BE2C (cell line): ENCODE measurements at regions not wholly inside any gene's neighbourhood (a gene's known extent, or its start where the extent isn't known, plus 50 kb on each side); places are given as distances from the start of the nearest gene placed in this dataset.

Experiments
- DNase-seq: peaks from one replicate; pipeline ENCODE4 v3.0.0-alpha.2; 2020
- H3K27me3 ChIP-seq: fragments of 250-450 bp; sonication (Bioruptor Pico); 2 replicates; pipeline ENCODE4 v1.5.1; 2020; ENCODE audit warnings: mild to moderate bottlenecking
- H3K36me3 ChIP-seq: fragments of 250-450 bp; sonication (Bioruptor Pico); 2 replicates; pipeline ENCODE4 v1.5.1; 2020; ENCODE audit warnings: mild to moderate bottlenecking
- H3K4me1 ChIP-seq: fragments of 250-450 bp; sonication (Bioruptor Pico); 2 replicates; pipeline ENCODE4 v1.5.1; 2020
- H3K4me3 ChIP-seq: 2 replicates; pipeline ENCODE4 v1.5.1; 2011; ENCODE audit warnings: low read depth, low read length
- H3K9me3 ChIP-seq: fragments of 250-450 bp; sonication (Bioruptor Pico); 2 replicates; pipeline ENCODE4 v1.5.1; 2020
- TF ChIP-seq, protein P1 (sequence below): IDR thresholded peaks from 2 replicates; pipeline ENCODE4 v1.5.1; 2012; ENCODE audit warnings: mild to moderate bottlenecking, low read depth, low read length

DNA sequence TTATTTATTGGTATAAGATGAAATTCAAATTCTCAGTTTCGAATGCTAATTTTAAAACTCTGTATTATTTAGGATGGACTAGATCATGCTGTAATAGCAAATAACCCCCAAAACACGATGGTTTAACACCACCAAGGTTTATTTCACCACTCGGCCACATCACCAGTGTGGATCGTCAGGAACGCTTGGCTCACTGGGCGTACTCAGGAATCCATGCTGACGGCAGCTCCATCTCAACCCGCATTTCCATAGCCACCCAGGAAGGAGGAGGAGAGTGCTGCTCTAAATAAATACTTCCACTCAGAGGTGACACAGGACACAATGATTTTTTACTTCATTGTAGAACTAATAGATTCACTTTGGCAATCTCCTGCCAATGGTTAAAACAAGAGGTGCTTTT, 347.4 kb downstream of the SH3GL2 start:
- Histone ChIP-seq H3K36me3 (no peaks in the 10 kb centered on the region), H3K4me3 (no peak overlapping the region), H3K9me3 (no peaks in the 10 kb centered on the region), H3K27me3 (no peaks in the 10 kb centered on the region), H3K4me1 (no peaks in the 10 kb centered on the region)
- TF ChIP-seq, protein P1, sequence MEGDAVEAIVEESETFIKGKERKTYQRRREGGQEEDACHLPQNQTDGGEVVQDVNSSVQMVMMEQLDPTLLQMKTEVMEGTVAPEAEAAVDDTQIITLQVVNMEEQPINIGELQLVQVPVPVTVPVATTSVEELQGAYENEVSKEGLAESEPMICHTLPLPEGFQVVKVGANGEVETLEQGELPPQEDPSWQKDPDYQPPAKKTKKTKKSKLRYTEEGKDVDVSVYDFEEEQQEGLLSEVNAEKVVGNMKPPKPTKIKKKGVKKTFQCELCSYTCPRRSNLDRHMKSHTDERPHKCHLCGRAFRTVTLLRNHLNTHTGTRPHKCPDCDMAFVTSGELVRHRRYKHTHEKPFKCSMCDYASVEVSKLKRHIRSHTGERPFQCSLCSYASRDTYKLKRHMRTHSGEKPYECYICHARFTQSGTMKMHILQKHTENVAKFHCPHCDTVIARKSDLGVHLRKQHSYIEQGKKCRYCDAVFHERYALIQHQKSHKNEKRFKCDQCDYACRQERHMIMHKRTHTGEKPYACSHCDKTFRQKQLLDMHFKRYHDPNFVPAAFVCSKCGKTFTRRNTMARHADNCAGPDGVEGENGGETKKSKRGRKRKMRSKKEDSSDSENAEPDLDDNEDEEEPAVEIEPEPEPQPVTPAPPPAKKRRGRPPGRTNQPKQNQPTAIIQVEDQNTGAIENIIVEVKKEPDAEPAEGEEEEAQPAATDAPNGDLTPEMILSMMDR: no peak
- DNase-seq: no peak

DNA sequence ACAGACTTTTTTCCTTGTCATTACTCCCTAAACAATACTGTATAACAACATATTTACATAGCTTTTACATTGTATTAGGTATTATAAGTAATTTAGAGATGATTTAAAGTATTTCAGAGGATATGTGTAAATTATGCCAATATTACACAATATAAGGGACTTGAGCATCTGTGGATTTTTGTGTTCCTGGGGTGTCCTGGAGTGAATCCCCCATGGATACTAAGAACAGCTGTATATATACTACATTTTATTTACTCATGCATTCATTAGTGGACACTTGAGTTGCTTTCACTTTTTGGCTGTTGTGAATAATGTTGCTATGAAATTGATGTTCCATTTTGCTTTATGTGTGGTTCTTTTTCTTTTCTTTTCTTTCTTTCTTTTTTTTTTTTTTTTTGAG, 348.8 kb downstream of the SH3GL2 start:
- Histone ChIP-seq H3K27me3 (no peaks in the 10 kb centered on the region; the same call in 1 of the 2 replicates), H3K4me3 (no peak overlapping the region), H3K36me3 (no peaks in the 10 kb centered on the region), H3K9me3 (no peaks in the 10 kb centered on the region), H3K4me1 (no peaks in the 10 kb centered on the region)
- TF ChIP-seq, protein P1: no peak
- no peak for DNase-seq

DNA sequence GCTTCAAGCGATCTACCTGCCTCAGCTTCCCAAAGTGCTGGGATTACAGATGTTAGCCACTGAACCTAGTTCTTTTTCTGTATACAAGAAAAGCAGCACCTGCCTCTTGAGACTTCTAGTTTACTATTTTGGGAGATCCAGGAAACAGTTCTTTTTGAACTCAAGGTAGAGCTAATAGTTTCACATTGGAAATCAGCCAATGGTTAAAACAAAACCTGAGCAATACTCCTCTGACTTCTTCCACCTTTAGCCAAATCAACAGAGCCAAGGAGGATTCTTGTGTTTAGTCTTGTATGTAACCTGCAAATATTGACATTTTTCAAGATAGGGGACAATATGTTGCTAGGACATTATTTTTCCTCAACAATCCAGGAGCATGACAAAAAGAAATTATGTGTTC, 349.4 kb downstream of the SH3GL2 start:
- DNase-seq: no peak
- H3K36me3 ChIP-seq: no peaks in the 10 kb centered on the region
- no peak overlapping the region for H3K4me3 ChIP-seq
- H3K4me1 ChIP-seq: no peaks in the 10 kb centered on the region
- TF ChIP-seq, protein P1: no peak
- no peaks in the 10 kb centered on the region; the same call in 1 of the 2 replicates for H3K27me3 ChIP-seq
- H3K9me3 ChIP-seq: no peaks in the 10 kb centered on the region

DNA sequence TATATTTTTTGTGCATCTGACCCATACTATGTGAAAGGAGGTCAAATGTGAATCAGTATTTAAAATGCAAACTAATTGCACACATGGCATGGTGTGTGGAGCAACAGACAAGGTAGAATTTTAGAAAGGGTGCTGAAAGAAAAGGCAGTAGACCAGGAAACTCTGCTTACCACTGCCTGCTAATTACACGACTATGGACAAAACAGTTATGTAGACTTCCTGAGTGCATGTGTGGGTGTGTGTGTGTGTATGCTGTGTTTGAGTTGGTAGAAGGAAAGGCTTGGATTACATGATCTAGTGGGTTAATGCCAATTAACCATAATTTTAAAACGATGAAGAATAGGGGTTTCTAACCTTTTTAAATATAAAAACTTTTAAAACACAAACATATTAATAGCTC, 349.9 kb downstream of the SH3GL2 start:
- no peaks in the 10 kb centered on the region; the same call in 1 of the 2 replicates for H3K27me3 ChIP-seq
- no peaks in the 10 kb centered on the region for H3K9me3 ChIP-seq
- TF ChIP-seq, protein P1: no peak
- H3K36me3 ChIP-seq: no peaks in the 10 kb centered on the region
- H3K4me3 ChIP-seq: no peak overlapping the region
- DNase-seq: no peak
- H3K4me1 ChIP-seq: no peaks in the 10 kb centered on the region

DNA sequence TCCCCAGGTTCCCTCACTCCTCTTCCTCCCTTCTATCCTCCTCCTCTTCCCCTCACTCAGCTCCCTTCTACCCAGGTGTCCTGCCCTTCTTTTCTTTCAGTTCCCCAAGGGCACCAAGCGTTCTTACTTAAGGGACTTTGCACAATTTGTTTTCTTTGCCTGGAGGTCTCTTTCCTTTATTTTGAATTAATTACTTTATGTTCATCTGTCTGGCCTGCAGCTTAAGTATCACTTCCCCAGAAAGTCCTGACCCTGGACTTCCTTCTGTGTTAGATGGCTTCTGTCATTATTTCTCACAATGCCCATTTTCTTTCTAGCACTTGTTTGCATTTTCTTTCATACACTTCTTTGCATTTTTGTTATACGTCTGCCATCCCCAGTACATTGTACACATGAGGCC, 350.6 kb downstream of the SH3GL2 start:
- TF ChIP-seq, protein P1: no peak
- no peaks in the 10 kb centered on the region for H3K4me1 ChIP-seq
- no peaks in the 10 kb centered on the region; the same call in 1 of the 2 replicates for H3K27me3 ChIP-seq
- no peaks in the 10 kb centered on the region for H3K9me3 ChIP-seq
- no peak for DNase-seq
- no peaks in the 10 kb centered on the region for H3K36me3 ChIP-seq
- no peak overlapping the region for H3K4me3 ChIP-seq

DNA sequence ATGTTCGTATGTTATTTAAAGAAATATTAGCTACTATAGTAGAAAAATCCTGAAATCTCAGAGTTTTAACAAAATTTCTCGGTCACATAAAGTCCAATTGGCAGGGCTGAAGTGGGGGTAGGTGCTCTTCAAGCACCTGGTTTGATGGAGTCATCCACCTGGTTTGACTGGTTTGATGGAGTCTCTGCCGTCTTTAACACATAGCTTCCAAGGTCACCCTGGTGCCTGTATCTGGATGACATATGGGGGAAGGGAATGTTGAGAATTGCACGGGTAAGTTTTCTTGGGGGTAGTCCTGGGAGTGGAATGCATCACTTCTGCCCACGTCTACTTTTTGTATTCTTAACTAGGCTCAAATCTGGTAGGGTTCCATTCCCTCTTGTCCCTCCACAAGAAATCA, 351.2 kb downstream of the SH3GL2 start:
- Histone ChIP-seq H3K4me1 (no peaks in the 10 kb centered on the region), H3K9me3 (no peaks in the 10 kb centered on the region), H3K36me3 (no peaks in the 10 kb centered on the region), H3K27me3 (no peaks in the 10 kb centered on the region; the same call in 1 of the 2 replicates), H3K4me3 (no peak overlapping the region)
- TF ChIP-seq, protein P1: no peak
- no peak for DNase-seq
